HPDE6-E6E7 (cell line): ENCODE measurements at regions not wholly inside any gene's neighbourhood (a gene's known extent, or its start where the extent isn't known, plus 50 kb on each side); places are given as distances from the start of the nearest gene placed in this dataset.
A peak's percentile ranks its signal among the peaks of the same experiment; 100 is the strongest.

Experiments used
- DNase-seq: peaks from one replicate; pipeline ENCODE4 v3.0.0; 2011; ENCODE audit warnings: missing footprints; ENCODE audit errors: extremely low spot score

GRCh38 chr12:17550011-17550410 is 540.0 kb downstream of the RERGL start:
- no peak for DNase-seq

- DNase-seq = no peak
Measured at GRCh38 chr12:17540921-17541320, 549.1 kb downstream of the RERGL start.

DNA sequence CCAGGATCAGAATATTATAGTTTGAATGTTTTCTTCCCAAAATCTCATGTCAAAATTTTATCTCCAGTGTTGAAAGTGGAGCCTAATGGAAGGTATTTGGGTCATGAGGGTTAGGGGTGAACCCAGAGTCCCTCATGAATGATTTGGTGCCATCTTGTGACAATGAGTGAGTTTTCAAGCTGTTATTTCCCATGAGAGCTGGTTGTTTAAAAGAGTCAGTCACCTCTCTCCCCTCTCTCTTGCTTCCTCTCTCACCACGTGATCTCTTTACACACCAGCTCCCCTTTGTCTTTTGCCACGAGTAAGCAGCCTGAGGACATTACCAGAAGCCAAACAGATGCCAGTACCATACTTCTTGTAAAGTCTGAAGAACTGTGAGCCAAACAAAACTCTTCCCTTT is 561.6 kb downstream of the RERGL start:
- DNase-seq = no peak

GRCh38 chr12:17527021-17527420 is 563.0 kb downstream of the RERGL start:
- DNase-seq = no peak

- no peak for DNase-seq
Measured at GRCh38 chr12:17511369-17511768, 578.6 kb downstream of the RERGL start.

DNA sequence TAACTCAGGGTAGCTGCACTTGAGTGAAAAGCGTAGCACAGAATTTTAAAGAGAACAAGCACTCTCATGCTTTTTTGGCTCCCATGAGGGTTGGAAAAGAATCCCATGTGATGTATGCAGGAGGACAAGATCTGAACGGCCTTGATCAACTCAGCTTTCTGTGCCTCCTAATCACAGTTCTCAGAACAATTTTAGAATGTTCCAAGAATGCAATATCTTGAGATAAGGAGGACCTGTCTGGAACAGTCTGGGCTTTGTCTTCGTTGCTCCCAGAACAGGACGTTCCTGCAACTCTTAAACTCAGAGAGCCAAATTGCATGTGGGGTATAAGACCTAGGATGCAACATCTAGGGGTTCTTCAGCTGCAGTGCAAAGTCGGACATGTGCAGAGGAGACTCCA is 582.7 kb downstream of the RERGL start:
- DNase-seq = no peak

DNA sequence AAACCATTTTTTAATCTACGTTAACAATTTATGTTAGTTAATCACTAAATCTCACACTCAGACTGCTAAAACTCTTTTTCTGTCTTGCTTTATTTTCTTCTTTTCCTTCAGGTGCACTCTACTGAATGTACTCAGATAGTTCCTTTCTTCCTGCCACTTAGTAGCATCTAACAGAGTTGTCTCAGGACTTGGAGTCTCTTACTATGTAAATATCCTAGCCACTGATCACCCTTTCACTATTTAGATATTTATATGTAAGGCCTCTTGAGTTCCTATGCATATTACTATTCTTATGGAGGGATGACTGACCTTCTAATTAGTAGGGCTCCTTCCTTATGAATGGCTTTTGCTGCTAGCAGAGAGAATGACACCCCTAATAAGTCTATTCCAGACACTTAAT is 586.3 kb downstream of the RERGL start:
- no peak for DNase-seq

- DNase-seq = no peak
Measured at GRCh38 chr12:17489452-17489851, 600.5 kb downstream of the RERGL start.

- no peak for DNase-seq
Measured at GRCh38 chr12:17478908-17479673, 610.9 kb downstream of the RERGL start.

GRCh38 chr12:17470460-17470859 is 619.5 kb downstream of the RERGL start:
- no peak for DNase-seq

GRCh38 chr12:17459214-17459613 is 630.8 kb downstream of the RERGL start:
- peak; percentile 9 for DNase-seq

DNA sequence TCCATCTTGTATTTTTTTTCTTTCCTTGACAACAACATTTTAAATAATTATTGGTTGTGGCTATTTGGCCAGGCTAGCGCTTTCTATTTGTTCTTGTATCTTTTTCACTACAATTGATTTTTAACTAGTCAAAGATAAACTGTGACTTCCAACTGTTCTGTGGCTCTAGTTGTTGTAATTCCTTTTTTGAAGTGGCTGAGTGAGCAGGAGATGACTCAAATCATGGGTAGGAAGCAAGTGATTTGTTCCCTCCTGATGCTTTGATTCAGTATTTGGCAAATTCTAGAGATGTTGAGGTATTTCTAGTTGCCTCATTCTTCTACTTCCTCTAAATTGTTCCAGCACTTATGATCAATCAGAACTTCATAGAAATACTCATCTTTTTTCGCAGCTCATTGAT is 633.5 kb downstream of the RERGL start:
- no peak for DNase-seq

DNA sequence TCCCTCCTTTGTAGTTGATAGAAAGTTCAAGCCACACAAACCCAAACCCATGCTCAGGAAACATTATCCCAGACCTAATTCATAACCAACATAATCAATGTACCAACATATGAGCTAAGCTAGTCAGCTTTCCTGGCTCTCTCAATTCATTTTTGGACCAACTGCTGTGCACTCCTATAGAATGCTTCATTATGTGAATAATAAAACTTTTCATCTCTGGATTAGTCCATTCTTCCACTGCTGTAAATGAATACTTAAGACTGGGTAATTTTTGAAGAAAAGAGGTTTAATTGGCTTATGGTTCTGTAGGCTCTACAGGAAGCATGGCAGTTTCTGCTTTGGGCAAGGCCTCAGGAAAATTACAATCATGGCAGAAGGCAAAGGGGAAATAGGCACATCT is 651.9 kb downstream of the RERGL start:
- DNase-seq = no peak

GRCh38 chr12:17416748-17417147 is 673.2 kb downstream of the RERGL start:
- DNase-seq = no peak

- DNase-seq = no peak
Measured at GRCh38 chr12:17414596-17414995, 675.4 kb downstream of the RERGL start.

DNA sequence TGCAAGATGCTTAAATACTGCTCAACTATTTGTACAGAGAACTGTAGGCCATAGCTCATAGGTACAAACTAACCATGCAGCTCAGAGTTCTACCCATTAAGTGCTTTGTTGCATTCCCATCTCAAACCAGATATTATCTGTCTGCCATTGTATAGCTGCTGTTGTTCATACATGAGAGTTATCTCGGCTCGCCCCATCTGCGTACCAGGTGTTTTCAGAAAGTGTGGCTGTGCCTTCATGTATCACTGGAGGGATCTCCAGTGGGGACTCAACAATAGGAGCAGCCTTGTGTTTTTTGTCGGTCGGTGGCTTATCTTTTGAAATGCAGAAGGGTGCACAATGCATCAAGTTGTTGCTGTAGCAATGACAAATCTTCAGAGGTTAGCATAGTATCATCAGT is 678.3 kb downstream of the RERGL start:
- no peak for DNase-seq

DNA sequence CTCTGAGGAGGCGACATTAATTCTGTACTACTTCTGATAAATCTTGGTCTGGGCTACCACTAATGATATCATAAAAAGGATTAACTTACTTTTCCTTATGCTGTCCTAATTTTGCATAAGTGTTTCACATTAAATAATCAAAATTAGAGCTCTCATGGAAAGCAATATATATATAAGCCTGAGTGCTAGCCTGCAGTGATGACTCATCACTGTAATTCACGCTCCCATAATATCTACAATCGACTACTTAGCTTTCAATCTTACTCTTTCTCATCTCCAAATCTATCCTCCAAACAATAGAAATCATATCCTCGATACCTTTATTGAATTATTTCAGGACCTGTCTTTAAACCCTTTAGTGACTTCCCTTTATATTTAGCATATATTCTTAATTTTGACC is 701.3 kb downstream of the RERGL start:
- DNase-seq = no peak

- no peak for DNase-seq
Measured at GRCh38 chr12:17383321-17383720, 706.7 kb downstream of the RERGL start.

GRCh38 chr12:17381211-17381610 is 708.8 kb downstream of the RERGL start:
- no peak for DNase-seq

- no peak for DNase-seq
Measured at GRCh38 chr12:17372508-17372907, 717.5 kb downstream of the RERGL start.

GRCh38 chr12:17371491-17372215 is 718.3 kb downstream of the RERGL start:
- DNase-seq = no peak

- DNase-seq = no peak
Measured at GRCh38 chr12:17370621-17371020, 719.4 kb downstream of the RERGL start.

- peak; percentile 4 for DNase-seq
Measured at GRCh38 chr12:17369556-17369955, 720.4 kb downstream of the RERGL start.
